OCI-LY3 (cell line): ENCODE measurements at regions not wholly inside any gene's neighbourhood (a gene's known extent, or its start where the extent isn't known, plus 50 kb on each side); places are given as distances from the start of the nearest gene placed in this dataset.

Experiments
- H2AFZ ChIP-seq: fragments of 200-600, 300-600 bp; shearing (Covaris generic); 2 replicates; pipeline ENCODE4 v1.6.0; 2014; ENCODE audit warnings: antibody characterized with exemption, low read depth, low read length
- H3K27ac ChIP-seq: fragments of 200-600, 300-600 bp; sonication (generic); 2 replicates; pipeline ENCODE4 v1.5.1; 2014; ENCODE audit warnings: mild to moderate bottlenecking, low read length, moderate library complexity, mixed read lengths
- H3K27me3 ChIP-seq: fragments of 200-600, 300-600 bp; sonication (generic); 2 replicates; pipeline ENCODE4 v1.6.1; 2014; ENCODE audit warnings: low read depth, low read length, mixed read lengths
- H3K36me3 ChIP-seq: fragments of 200-600, 300-600 bp; sonication (generic); replicated peaks from 2 replicates; pipeline ENCODE3; 2014; ENCODE audit warnings: low read depth, low read length, mixed read lengths
- H3K4me1 ChIP-seq: fragments of 300-600, 200-600 bp; sonication (generic); 2 replicates; pipeline ENCODE4 v1.6.1; 2014; ENCODE audit warnings: low read length, mixed read lengths
- H3K4me2 ChIP-seq: fragments of 200-600, 300-600 bp; sonication (generic); 2 replicates; pipeline ENCODE4 v1.6.1; 2014; ENCODE audit warnings: low read length, mixed read lengths
- H3K4me3 ChIP-seq: fragments of 300-600, 200-600 bp; sonication (generic); 2 replicates; pipeline ENCODE4 v1.5.1; 2014; ENCODE audit warnings: antibody characterized with exemption, mild to moderate bottlenecking, low read length, moderate library complexity
- H3K79me2 ChIP-seq: fragments of 300-600, 200-600 bp; shearing (Covaris generic); 2 replicates; pipeline ENCODE4 v1.6.1; 2014; ENCODE audit warnings: mild to moderate bottlenecking, low read length, mixed read lengths
- H3K9ac ChIP-seq: fragments of 300-600, 200-600 bp; shearing (Covaris generic); 2 replicates; pipeline ENCODE4 v1.6.0; 2014; ENCODE audit warnings: mild to moderate bottlenecking, low read length, moderate library complexity
- H3K9me3 ChIP-seq: fragments of 200-600, 300-600 bp; shearing (Covaris generic); 2 replicates; pipeline ENCODE4 v1.6.1; 2014; ENCODE audit warnings: low read length, mixed read lengths; ENCODE audit not compliant: insufficient read depth
- H4K20me1 ChIP-seq: fragments of 200-600, 300-600 bp; sonication (generic); 2 replicates; pipeline ENCODE4 v1.6.1; 2016; ENCODE audit warnings: low read length, mixed read lengths; ENCODE audit not compliant: insufficient read depth
- CTCF ChIP-seq: fragments of 200-600, 300-600 bp; sonication (generic); IDR thresholded peaks from 2 replicates; pipeline ENCODE4 v1.5.1; 2014; ENCODE audit warnings: antibody characterized with exemption, low read length, low read depth
- EZH2phosphoT487 ChIP-seq: fragments of 200-600 bp; shearing (Covaris generic); IDR thresholded peaks from 2 replicates; pipeline ENCODE4 v1.6.1; 2018; ENCODE audit warnings: antibody characterized with exemption, mixed run types, low read depth

- H3K9ac ChIP-seq, result no peak overlapping the region
- no peak overlapping the region for H2AFZ ChIP-seq
- no peak overlapping the region for H3K4me2 ChIP-seq
- no peaks in the 10 kb centered on the region for H3K9me3 ChIP-seq
- no peaks in the 10 kb centered on the region for H3K4me1 ChIP-seq
- H3K79me2 ChIP-seq, result no peaks in the 10 kb centered on the region
- H3K4me3 ChIP-seq, result no peak overlapping the region
- TF ChIP-seq CTCF (no peak), EZH2phosphoT487 (no peak)
- H4K20me1 ChIP-seq, result no peaks in the 10 kb centered on the region
- 0 out of 2 replicates have a peak, but pooled peaks cover 2% of the 10 kb centered on the region for H3K27me3 ChIP-seq
- H3K27ac ChIP-seq, result no peak overlapping the region
- H3K36me3 ChIP-seq, result no peaks in the 10 kb centered on the region
Observed at GRCh38 chr2:7844414-7844965, 837.4 kb upstream of the ID2 start.

- Histone ChIP-seq H3K27me3 (0 out of 2 replicates have a peak, but pooled peaks cover 2% of the 10 kb centered on the region), H3K9ac (no peak overlapping the region), H3K4me1 (no peaks in the 10 kb centered on the region), H3K9me3 (no peaks in the 10 kb centered on the region), H3K36me3 (no peaks in the 10 kb centered on the region), H3K27ac (no peak overlapping the region), H3K4me3 (no peak overlapping the region), H3K4me2 (no peak overlapping the region), H4K20me1 (no peaks in the 10 kb centered on the region), H2AFZ (no peak overlapping the region), H3K79me2 (no peaks in the 10 kb centered on the region)
- TF ChIP-seq CTCF (no peak), EZH2phosphoT487 (no peak)
Observed at GRCh38 chr2:7845332-7845731, 836.5 kb upstream of the ID2 start.

- Histone ChIP-seq H3K36me3 (no peaks in the 10 kb centered on the region), H3K4me1 (no peaks in the 10 kb centered on the region), H3K4me3 (no peak overlapping the region), H3K9me3 (no peaks in the 10 kb centered on the region), H4K20me1 (no peaks in the 10 kb centered on the region), H3K27ac (no peak overlapping the region), H3K9ac (no peak overlapping the region), H3K27me3 (0 out of 2 replicates have a peak, but pooled peaks cover 2% of the 10 kb centered on the region), H3K79me2 (no peaks in the 10 kb centered on the region), H3K4me2 (no peak overlapping the region), H2AFZ (no peak overlapping the region)
- TF ChIP-seq CTCF (no peak), EZH2phosphoT487 (no peak)
Observed at GRCh38 chr2:7846607-7847006, 835.2 kb upstream of the ID2 start.

- Histone ChIP-seq H3K4me1 (no peaks in the 10 kb centered on the region), H3K27ac (no peak overlapping the region), H4K20me1 (no peaks in the 10 kb centered on the region), H2AFZ (no peak overlapping the region), H3K27me3 (0 out of 2 replicates have a peak, but pooled peaks cover 2% of the 10 kb centered on the region), H3K4me2 (no peak overlapping the region), H3K79me2 (no peaks in the 10 kb centered on the region), H3K9ac (no peak overlapping the region), H3K9me3 (no peaks in the 10 kb centered on the region), H3K36me3 (no peaks in the 10 kb centered on the region), H3K4me3 (no peak overlapping the region)
- TF ChIP-seq EZH2phosphoT487, result no peak
- no peak for TF ChIP-seq CTCF
Observed at GRCh38 chr2:7847321-7847720, 834.5 kb upstream of the ID2 start.
